DND-41 (cell line): ENCODE measurements at regions not wholly inside any gene's neighbourhood (a gene's known extent, or its start where the extent isn't known, plus 50 kb on each side); places are given as distances from the start of the nearest gene placed in this dataset.

Experiments
- ATAC-seq: fragments of 200-7000 bp; cut with Tn5 transposase; 3 replicates; pipeline ENCODE4 v1.9.1; 2021; ENCODE audit warnings: low read depth; ENCODE audit not compliant: insufficient read depth
- DNase-seq: peaks from one replicate; pipeline ENCODE4 v3.0.0-alpha.2; 2020
- H2AFZ ChIP-seq: 2 replicates; pipeline ENCODE4 v1.6.0; 2012; ENCODE audit warnings: low read depth, low read length
- H3K27ac ChIP-seq: 2 replicates; pipeline ENCODE4 v1.5.1; 2012; ENCODE audit warnings: low read length, inconsistent platforms
- H3K27me3 ChIP-seq: fragments of 200-600 bp; sonication (generic); 2 replicates; pipeline ENCODE4 v1.6.0; 2012; ENCODE audit warnings: low read length, mild to moderate bottlenecking, inconsistent platforms; ENCODE audit not compliant: insufficient read depth, poor library complexity
- H3K36me3 ChIP-seq: 2 replicates; pipeline ENCODE4 v1.5.1; 2012; ENCODE audit warnings: low read length, inconsistent platforms; ENCODE audit not compliant: insufficient read depth
- H3K4me1 ChIP-seq: 2 replicates; pipeline ENCODE4 v1.5.1; 2012; ENCODE audit warnings: mild to moderate bottlenecking, low read length; ENCODE audit not compliant: insufficient read depth
- H3K4me2 ChIP-seq: 2 replicates; pipeline ENCODE4 v1.6.0; 2012; ENCODE audit warnings: mild to moderate bottlenecking, moderate library complexity, low read length, inconsistent platforms; ENCODE audit not compliant: insufficient read depth
- H3K4me3 ChIP-seq, 2 experiments: fragments of 200-600 bp in 1 of 2; shearing (Covaris generic) in 1 of 2; 2 replicates each; pipeline ENCODE4 v1.5.1; 2012 to 2016; ENCODE audit warnings: inconsistent platforms in 2 of 2, low read length in 2 of 2, mild to moderate bottlenecking in 2 of 2, low read depth in 1 of 2, moderate library complexity in 1 of 2
- H3K79me2 ChIP-seq: 2 replicates; pipeline ENCODE4 v1.6.0; 2012; ENCODE audit warnings: low read length, inconsistent platforms; ENCODE audit not compliant: insufficient read depth
- H3K9ac ChIP-seq: 2 replicates; pipeline ENCODE4 v1.6.0; 2012; ENCODE audit warnings: low read depth, mild to moderate bottlenecking, inconsistent platforms, low read length, moderate library complexity
- H3K9me3 ChIP-seq: 2 replicates; pipeline ENCODE4 v1.5.1; 2012; ENCODE audit warnings: low read length, moderate library complexity, mild to moderate bottlenecking, inconsistent platforms; ENCODE audit not compliant: insufficient read depth, severe bottlenecking
- H4K20me1 ChIP-seq: 2 replicates; pipeline ENCODE4 v1.6.0; 2012; ENCODE audit warnings: low read length; ENCODE audit not compliant: insufficient read depth
- EZH2 ChIP-seq: IDR thresholded peaks from 3 replicates; pipeline ENCODE4 v1.6.1; 2012; ENCODE audit warnings: borderline replicate concordance, low read depth, mild to moderate bottlenecking, moderate library complexity, low read length, inconsistent platforms; ENCODE audit not compliant: severe bottlenecking
- TF ChIP-seq, protein P1 (sequence below): IDR thresholded peaks from 2 replicates; pipeline ENCODE4 v1.5.1; 2012; ENCODE audit warnings: borderline replicate concordance, low read length, moderate library complexity, mild to moderate bottlenecking; ENCODE audit not compliant: poor library complexity, severe bottlenecking; ENCODE audit errors: extremely low read depth

DNA sequence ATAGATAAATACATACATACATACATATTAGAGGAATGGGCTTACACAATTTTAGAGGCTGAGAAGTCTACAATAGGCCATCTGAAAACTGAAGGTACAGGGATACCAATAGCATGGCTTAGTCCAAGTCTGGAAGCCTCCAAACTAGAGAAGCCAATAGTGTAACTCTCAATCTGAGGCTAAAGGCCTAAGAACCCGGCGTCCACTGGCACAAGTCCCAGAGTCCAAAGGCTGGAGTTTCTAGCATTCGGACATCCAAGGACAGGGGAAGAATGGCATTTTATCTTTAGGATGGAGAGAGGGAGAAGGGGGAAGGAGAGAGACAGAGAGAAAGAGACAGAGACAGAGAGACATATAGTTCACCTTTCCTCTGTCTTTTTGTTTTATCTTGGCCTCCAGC is 63.7 kb upstream of the SYT4 start:
- Histone ChIP-seq H3K36me3 (no peaks in the 10 kb centered on the region), H3K4me1 (no peaks in the 10 kb centered on the region), H3K79me2 (no peaks in the 10 kb centered on the region), H3K27ac (no peak overlapping the region), H3K4me3 (no peak overlapping the region), H2AFZ (no peak overlapping the region), H3K9ac (no peak overlapping the region), H3K9me3 (no peaks in the 10 kb centered on the region), H4K20me1 (no peaks in the 10 kb centered on the region), H3K4me2 (no peak overlapping the region), H3K27me3 (no peaks in the 10 kb centered on the region)
- TF ChIP-seq, protein P1, sequence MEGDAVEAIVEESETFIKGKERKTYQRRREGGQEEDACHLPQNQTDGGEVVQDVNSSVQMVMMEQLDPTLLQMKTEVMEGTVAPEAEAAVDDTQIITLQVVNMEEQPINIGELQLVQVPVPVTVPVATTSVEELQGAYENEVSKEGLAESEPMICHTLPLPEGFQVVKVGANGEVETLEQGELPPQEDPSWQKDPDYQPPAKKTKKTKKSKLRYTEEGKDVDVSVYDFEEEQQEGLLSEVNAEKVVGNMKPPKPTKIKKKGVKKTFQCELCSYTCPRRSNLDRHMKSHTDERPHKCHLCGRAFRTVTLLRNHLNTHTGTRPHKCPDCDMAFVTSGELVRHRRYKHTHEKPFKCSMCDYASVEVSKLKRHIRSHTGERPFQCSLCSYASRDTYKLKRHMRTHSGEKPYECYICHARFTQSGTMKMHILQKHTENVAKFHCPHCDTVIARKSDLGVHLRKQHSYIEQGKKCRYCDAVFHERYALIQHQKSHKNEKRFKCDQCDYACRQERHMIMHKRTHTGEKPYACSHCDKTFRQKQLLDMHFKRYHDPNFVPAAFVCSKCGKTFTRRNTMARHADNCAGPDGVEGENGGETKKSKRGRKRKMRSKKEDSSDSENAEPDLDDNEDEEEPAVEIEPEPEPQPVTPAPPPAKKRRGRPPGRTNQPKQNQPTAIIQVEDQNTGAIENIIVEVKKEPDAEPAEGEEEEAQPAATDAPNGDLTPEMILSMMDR, result no peak
- no peak for TF ChIP-seq EZH2
- DNase-seq (no peak), ATAC-seq (no peak)

DNA sequence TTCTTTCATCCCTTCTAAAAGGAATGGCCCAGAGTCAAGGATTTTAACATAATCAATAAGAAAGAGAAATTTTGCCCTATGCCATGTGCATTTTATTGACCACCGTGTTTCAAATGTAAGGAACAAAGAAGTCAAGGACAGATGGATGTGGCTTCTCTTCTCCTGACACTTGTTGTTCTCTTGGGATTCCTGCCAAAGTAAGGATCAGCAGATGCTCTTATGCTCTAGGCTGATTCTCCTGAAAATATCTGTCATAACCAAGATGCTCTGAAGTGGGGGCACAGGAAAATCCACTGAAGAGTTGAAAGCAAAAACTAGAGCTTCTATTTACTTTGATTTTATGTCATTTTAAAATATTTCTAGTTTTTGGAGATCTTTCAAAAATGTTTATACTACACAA is 72.9 kb upstream of the SYT4 start:
- no peak overlapping the region for H3K27ac ChIP-seq
- no peaks in the 10 kb centered on the region for H3K4me1 ChIP-seq
- H3K9ac ChIP-seq, result no peak overlapping the region
- H3K79me2 ChIP-seq, result no peaks in the 10 kb centered on the region
- no peaks in the 10 kb centered on the region for H3K27me3 ChIP-seq
- no peak for ATAC-seq
- no peak for TF ChIP-seq EZH2
- TF ChIP-seq, protein P1, result no peak
- DNase-seq, result no peak
- H3K9me3 ChIP-seq, result no peaks in the 10 kb centered on the region
- no peak overlapping the region for H3K4me3 ChIP-seq
- H3K4me2 ChIP-seq, result no peak overlapping the region
- no peaks in the 10 kb centered on the region for H3K36me3 ChIP-seq
- H2AFZ ChIP-seq, result no peak overlapping the region
- H4K20me1 ChIP-seq, result no peaks in the 10 kb centered on the region

DNA sequence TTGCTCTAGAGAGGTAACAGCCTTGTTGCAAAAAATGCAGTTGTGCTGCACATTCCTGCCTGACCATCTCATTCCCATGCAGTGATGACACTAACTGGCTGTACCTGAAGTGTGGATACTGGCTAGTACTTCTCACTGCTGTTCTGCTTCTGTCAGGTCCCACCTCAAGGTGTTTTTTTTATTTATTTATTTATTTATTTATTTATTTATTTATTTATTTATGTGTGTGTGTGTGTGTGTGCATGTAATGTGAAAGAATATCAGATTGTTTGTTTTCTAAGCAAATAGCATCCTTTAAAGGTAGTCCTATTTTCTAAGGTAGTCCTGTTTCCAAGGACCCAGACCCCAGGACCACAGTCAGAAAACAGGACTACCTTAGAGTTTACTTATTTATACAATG is 87.2 kb upstream of the SYT4 start:
- Histone ChIP-seq H3K79me2 (no peaks in the 10 kb centered on the region), H3K4me3 (no peak overlapping the region)
- DNase-seq, result no peak

More for the DNA sequence above, 87.2 kb upstream of the SYT4 start:
- H3K4me1 ChIP-seq, result no peaks in the 10 kb centered on the region
- H3K9ac ChIP-seq, result no peak overlapping the region
- H4K20me1 ChIP-seq, result no peaks in the 10 kb centered on the region
- no peak for ATAC-seq
- H3K27ac ChIP-seq, result no peak overlapping the region
- H3K9me3 ChIP-seq, result no peaks in the 10 kb centered on the region
- TF ChIP-seq, protein P1, result no peak
- no peak for TF ChIP-seq EZH2
- no peaks in the 10 kb centered on the region for H3K27me3 ChIP-seq
- H3K4me2 ChIP-seq, result no peak overlapping the region
- no peaks in the 10 kb centered on the region for H3K36me3 ChIP-seq
- no peak overlapping the region for H2AFZ ChIP-seq
